HG03066 (cell line): ENCODE measurements at regions not wholly inside any gene's neighbourhood (a gene's known extent, or its start where the extent isn't known, plus 50 kb on each side); places are given as distances from the start of the nearest gene placed in this dataset.
A peak's percentile ranks its signal among the peaks of the same experiment; 100 is the strongest.

Experiments
- ATAC-seq: cut with Tn5 transposase; IDR thresholded peaks from one replicate; pipeline ENCODE4 v1.9.1; 2021; ENCODE audit warnings: low read depth; ENCODE audit not compliant: unreplicated experiment

DNA sequence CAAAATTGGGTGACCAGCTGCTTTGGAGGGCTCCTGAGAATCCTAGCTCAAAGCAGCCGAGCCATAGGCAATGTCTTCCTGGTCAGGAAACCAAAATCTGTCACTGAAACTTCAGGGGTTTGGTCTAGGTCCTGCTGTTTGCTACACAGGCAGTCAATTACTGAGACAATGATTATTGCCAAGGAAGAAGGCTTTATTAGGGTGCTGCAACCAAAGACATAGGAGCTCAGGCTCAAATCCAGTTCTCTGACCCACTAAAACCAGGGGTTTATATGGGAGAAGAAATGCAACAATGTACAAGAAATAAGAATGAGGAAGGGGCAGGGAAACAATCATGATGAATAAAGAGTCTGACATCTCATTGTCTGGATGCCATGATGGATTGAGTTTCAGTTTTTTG, 410.3 kb upstream of the ZWINT start:
- no peak for ATAC-seq

DNA sequence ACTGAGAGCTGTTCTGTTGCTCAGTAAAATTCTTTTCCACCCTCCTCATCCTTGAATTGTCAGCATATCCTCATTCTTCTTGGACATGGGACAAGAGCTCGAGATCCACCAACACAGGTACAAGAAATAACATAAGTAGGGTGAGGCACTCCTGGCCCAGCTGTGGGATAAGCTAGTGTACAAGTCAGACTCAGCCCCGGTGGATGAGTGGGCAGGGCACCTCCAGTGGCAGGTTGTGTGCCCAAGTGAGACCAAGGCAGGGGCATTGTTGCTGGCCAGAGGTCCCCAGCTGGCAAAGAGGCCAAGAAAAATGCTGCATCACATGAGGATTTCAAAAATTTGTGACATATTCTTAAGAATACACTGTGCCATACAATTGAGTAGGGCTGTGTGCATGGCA, 402.0 kb upstream of the ZWINT start:
- ATAC-seq: no peak

DNA sequence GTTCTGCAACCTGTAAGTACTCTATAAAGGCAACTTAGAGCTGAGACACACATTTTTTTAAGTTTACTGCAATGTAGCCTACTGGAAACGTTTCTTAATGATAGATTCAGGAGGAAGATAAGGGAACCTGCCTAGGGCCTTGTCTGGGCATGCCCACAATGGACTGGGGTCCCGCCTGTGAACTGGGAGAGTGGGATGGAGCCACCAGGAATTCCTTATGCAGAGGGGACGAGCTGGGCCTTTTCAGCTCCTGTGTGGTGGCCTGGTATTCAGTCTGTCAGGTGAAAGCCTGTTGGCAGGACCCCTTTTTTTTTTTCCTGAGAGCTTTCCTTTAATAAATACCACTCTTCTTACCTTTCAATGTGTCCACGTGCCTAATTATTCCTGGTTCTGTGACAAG, 384.4 kb upstream of the ZWINT start:
- no peak for ATAC-seq

DNA sequence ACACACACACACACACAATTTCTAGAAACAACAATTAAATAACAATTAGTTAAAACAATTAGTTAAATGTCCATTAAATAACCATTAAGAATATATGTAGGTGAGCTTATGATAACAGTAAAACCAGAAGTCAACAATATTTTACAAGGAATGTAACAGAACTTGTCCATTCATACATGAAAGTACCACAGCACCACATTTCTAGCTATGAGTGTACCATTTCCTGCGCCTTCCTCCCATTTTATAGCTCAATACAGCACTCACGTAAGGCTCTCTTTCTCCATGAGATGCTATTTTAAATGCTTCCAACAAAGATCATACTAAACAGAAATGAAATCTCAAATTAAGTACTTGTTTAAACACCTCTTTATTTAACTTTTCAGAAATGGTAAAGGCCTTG, 367.3 kb upstream of the ZWINT start:
- no peak for ATAC-seq

DNA sequence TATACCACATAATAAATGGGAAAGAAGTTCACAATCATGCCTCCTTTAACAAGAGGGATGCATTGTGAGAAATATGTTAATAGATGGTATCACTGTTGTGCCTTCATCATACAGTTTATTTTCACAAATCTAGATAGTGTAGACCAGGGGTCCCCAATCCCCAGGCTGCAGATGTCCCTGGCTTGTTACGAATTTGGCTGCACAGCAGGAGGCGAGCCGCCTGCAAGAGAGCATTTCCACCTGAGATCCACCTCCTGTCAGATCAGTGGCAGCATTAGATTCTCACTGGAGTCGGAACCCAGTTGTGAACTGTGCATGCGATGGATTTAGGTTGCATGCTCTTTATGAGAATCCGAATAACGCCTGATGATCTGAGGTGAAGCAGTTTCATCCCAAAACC, 361.9 kb upstream of the ZWINT start:
- ATAC-seq: no peak

DNA sequence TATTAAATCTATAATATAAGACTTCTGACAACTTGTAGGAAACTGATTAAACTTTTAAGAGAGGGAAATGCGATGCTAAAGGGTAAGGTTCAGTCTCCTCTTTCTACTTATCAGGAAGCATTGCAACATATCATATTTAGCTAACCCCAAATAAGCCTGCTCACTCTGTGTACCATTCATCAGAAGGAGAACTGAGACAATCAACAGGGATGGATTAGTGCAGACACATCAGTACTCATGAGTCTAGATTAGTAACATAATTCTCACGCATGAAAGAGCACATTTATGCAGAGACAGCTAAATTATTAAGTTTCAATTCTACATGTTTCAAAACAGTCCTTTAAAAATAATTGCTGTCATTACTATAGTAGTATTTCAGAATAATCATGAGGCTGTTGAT, 354.2 kb upstream of the ZWINT start:
- no peak for ATAC-seq

DNA sequence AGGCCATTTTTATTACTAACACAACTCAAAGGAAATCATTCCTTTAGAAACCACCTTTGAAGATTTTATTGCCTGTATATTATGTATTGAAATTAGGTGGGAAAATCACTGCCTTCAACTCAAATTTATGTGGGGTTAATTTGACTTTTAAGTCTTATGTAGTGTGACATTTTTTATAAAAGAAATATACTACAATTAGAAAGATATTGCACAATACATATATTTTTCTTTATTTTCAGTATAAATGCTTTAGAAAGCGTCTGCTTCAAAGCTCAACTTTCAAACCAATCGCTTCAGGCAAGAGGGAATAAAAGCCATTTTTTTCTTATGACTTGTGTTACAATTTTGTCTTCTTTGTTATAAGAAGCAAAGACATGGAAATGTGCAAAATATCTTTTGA, 337.4 kb upstream of the ZWINT start:
- ATAC-seq: no peak

DNA sequence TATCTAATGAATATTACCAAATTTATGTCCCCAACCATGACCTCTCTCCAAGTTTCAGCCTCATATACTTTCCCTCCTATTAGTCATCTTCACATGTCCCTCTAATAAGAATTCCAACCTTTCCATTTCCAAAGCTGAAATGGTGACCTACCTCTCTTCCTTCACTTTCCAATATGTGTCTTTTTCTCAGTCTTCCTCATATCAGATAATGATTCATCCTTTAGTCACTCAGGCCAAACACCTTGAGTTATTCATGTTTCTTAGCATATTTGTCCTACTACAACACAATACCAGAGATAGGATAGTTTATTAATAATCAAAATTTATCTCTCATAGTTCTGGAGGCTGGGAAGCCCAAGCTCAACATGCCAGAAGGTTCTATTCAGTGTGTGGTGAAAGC, 318.5 kb upstream of the ZWINT start:
- no peak for ATAC-seq

DNA sequence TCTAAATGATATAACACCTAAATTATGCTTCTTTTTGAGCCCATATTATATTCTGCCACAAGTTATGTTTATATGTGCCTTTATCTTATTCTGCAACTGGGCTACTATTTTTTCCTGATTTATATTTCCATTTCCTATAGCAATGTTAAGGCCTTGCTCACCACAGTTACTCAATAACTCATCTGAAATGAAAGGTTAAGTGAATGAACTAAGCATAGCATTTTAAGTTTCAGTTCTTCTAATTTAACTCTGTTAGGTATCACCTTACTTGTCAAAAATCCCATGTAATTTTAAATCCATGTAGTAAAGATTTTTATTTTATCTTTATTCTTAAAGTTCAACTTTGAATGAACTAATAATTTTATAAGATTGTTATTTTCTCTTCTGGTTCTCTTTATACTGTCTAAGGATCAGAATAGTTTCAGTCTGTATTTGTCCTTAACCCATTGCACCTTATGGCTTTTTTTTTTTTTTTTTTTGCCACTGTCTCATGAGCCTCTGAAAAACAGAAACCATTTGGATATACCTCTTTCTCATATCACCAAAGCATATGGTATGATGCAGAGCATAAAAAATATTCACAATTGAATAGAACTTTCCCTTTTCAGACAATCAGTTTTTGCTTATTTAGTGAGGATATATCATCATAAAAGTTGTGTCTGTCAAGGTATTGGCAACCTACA, 301.8 kb upstream of the ZWINT start:
- peak; percentile 93 for ATAC-seq

DNA sequence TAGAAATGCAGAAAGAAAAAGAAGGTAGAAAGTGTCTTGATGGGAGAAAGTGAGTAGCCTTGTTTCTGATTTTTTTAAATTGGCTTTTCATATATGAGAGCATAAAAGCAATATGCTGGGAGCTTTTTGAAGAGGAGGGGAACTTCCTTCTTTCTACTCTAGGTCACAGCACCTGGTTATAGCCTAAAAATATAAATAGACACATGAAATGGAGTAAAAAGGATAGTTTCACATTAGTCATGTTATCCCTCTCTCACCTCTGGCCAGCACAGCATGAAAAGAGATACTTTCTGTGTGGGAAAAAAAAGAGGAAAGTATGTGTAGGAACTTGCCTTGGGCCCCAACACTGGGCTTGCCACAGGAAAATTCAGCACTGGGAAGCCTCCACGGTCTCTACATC, 292.2 kb upstream of the ZWINT start:
- ATAC-seq: no peak

DNA sequence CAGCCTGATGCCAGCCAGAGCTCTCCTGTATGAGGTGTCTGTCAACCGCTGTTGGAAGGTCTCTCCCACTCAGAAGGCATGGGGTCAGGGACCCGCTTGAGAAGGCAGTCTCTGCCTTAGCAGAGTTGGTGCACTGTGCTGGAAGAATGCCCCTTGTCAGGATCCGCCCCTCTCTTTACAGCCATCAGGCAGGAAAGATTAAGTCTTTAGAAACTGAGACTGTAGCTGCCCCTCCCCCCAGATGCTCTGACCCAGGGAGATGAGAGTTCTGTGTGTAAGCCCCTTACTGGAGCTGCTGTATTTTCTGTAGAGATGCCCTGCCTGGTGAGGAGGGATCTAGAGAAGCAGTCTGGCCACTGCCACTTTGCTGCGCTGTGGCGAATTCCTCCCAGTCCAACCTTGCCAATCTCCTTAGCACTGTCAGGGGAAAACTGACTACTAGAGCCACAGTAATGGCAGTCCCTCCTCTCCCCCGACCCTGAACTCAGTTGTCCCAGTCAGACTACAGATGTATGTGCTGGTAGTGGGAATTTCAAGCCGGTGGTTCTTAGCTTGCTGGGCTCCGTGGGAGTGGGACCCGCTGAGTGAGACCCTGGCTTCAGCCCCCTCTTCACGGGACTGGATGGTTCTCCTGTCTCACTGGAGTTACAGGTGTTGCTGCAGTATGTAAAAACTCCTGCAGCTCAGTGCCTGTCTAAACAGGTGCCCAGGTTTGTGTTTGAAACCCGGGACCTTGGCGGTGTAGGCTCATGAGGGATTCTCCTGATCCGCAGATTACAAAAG, 285.5 kb upstream of the ZWINT start:
- ATAC-seq: no peak

DNA sequence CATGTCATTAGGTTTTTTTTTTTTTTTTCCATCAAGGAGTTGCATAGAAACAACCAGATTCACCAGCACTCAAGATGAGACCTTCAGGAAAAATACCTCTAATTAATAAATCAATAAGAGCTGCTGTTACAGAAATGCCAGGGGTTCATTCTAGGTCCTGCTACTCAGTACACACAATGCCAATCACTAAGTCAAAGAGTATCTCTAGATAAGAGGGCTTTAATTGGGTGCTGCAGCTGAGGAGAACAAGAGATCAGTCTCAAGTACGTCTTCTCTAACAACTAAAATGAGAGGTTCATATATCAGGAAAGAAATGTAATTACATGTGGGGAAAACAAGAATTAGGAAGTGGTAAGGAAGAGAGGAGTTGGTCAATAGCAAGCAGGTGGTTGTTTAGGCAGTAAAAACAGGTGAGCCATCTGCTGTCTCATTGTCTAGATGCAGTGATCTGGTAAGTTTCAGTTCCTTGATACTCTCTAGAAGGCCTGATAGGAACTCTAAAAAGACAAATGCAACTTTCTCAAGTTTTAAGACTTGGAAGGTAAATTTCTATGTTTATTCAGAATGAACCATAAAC, 272.9 kb upstream of the ZWINT start:
- ATAC-seq: peak; percentile 99

DNA sequence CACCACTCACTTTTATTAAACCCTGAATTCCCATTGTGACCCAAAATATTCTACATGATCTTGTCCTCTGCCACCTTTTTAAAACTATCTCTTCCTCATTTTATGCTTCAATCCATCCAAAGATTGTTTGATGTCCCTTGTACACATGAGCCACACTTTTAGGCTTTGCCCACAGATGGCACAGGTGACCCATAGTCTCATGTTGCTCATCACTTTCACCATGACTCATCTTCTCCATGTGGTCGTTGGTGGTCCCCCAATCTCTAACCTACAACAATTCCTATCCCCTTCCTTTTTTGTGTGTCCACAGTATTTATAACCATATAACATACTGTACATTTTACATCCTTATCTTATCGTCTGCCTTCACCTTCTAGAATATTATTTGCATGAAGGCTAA, 271.5 kb upstream of the ZWINT start:
- ATAC-seq: no peak

DNA sequence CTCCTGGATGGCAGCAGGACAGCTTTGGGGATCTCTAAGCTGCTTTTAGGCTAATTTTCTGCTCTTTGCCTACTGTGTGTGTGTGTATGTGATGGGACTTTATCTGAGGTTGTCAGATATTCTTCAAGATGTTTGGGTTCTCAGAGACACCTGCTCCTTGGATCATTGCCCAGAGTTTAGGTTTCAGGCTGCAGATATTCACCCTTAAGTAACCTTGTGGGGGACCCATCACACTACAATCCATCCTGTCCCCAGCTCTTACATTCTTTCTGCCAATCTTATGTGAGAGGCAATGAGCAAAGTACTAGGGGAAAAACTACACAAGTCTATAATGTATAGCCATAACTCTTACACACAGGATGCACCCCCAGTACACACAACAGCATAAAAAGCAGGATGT, 263.0 kb upstream of the ZWINT start:
- ATAC-seq: peak; percentile 69

DNA sequence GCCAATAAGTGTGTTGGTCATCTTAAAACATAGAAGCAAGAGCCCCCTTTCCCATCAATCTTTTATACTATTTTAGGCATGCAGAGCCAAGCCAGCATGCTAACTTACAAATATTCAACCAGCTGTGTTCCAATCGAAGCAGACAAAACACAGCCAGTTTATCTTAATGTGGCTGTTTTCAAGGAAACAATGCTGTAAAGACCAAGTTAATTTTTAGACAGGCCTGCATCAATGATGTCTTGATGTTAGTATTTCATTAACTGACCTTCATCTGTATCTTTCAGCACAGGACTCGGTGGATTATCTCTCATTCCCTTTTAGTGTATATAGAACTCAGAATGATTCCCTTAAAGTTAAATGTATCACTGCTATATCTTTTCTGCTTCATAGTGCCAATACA, 262.0 kb upstream of the ZWINT start:
- ATAC-seq: no peak

DNA sequence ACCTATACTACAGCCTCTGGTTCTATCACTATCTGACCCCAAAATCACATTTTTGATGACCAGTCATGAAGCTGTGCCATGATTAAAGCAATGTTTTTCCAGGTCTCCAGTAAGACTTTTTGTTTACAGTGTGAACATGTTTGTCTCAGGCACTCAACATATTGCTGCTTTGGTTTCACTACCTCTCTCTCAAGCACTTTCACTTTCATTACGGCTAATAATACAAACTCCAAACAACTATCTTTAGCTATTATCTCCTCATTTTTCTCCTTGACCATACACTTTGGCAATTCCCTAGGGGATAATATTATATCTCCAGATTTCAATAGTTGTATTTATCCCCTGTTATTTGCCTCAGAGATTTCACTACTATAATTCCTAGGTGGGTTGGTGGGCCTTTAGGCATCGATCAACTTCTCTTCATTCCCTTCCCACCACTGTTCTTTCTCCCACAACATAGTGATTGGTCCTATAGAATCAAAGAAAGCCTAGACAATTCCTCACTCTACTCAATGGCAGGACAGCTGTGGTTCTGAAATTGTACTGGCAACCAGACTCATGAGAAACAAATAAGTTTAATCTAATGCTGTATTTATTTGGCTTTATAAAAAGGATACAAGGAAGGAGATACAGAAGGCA, 261.4 kb upstream of the ZWINT start:
- peak; percentile 82 for ATAC-seq

DNA sequence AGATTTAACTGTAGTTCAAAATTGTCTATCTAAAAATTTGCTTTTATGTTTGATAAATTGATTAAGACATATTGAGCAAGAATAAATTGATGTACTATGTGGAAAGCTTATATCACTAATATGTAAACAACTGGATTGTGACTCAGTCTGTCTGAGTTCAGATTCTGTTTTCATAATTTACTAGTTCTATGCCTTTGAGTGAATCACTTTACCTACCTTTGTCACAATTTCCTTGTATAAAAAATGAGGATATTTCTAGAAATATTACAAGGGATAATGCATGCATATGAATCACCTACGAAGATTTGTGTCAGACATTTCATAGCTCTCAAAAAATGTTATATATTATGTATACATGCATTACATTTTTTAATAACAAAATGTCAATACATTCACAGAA, 245.1 kb upstream of the ZWINT start:
- no peak for ATAC-seq

DNA sequence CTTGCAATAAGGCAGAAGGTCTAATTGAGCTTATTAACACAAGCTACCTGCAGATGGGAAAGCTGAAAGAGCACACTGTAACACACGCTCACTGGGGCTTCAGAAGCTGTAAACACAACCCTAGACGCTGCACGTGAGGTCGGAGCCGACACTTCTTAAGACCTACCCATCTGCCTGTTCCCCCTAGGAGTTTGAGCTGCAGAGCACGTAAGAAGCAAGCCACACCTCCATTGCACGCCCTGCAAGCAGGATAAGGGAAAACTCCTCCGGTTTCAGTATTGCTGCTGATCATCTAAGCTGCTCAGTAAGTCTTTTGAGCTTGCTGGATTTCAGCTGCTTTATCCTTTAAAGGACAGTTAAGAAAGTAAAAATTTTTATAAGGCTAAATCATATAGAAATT, 244.0 kb upstream of the ZWINT start:
- ATAC-seq: no peak

DNA sequence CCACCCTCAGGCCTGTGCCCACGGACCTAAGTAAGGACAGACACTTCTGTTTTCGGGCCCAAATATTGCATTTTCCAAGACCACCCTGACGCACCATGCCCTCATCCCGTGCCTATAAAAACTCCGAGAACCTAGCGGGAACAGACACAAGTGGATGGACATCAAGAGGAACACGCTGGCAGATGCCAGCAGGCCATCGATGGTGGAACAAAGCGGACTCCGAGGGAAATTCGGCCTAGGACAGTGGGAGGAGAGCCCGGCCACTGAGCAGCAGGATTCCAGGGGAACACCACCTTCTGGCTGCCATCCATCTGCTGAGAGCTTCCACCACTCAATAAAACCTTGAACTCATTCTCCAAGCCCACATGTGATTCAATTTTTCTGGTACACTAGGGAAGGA, 243.6 kb upstream of the ZWINT start:
- no peak for ATAC-seq

DNA sequence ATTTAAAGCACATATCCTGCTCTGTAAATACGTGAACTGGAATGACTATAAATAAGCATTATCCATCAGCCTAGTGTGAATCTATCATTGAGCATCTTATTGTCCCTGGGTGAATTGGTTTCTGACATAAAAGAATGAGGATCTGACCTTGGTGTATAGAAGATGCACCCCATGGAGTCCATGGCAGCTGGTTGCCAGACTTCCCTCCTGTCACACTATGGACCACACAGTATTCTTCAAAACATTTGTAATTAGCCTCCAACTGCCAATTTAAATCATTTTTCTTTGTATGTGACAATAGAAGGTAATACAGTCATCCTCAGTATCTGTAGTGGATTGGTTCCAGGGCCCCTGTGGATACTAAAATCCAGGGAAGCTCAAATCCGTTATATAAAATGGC, 238.1 kb upstream of the ZWINT start:
- ATAC-seq: no peak

DNA sequence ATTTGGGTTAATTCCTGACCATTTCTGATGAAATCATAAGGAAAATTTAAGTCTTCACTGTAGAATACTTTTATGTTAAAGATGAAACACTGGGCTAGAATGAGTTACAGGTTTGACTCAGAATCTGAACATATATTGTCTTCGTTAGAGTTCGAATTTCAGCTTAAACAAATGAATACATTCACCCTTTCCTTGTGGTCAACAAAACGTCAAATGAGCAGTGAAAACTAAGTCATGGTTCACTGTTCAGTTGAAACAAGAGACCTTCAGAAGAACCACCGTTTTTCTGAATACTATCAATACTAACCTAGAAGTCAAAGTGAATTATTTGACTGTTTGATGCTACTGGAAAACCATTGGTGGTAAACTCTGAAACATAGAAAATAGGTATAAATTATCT, 235.2 kb upstream of the ZWINT start:
- no peak for ATAC-seq

DNA sequence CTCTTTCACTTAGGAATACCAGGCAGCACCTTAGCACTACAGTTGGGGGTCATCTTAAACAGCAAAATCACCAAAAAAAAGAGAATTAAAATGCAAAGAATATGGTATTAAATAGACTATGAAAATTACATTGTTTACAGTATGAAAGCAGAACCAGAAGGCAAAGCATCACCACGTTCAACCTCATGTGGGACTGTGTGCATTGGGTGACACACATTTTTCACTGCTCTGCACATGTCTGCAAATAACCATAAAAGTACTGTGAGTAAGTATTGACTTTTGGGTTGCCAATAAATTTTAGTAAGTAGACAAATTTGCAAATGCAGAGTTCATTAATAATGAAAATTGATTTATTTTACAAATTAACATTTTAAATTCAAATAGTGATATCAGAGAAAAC, 232.1 kb upstream of the ZWINT start:
- ATAC-seq: no peak
